GM23248 (cell line): ENCODE measurements at regions not wholly inside any gene's neighbourhood (a gene's known extent, or its start where the extent isn't known, plus 50 kb on each side); places are given as distances from the start of the nearest gene placed in this dataset.
A peak's percentile ranks its signal among the peaks of the same experiment; 100 is the strongest.

Experiments
- DNase-seq: peaks from one replicate; pipeline ENCODE4 v3.0.0-alpha.2; 2015
- H2AFZ ChIP-seq: fragments of 200-600 bp; sonication (generic); 2 replicates; pipeline ENCODE4 v1.6.1; 2016; ENCODE audit warnings: antibody characterized with exemption
- H3F3A ChIP-seq: fragments of 200-600 bp; sonication (generic); 2 replicates; pipeline ENCODE4 v1.6.1; 2016; ENCODE audit warnings: mild to moderate bottlenecking, antibody characterized with exemption, mixed run types; ENCODE audit not compliant: insufficient read depth
- H3K27ac ChIP-seq: fragments of 200-600 bp; sonication (generic); 2 replicates; pipeline ENCODE4 v1.5.1; 2016; ENCODE audit warnings: mild to moderate bottlenecking
- H3K27me3 ChIP-seq: fragments of 200-600 bp; sonication (generic); replicated peaks from 2 replicates; pipeline ENCODE4 v1.6.1; 2016; ENCODE audit warnings: mild to moderate bottlenecking; ENCODE audit not compliant: insufficient read depth
- H3K36me3 ChIP-seq: fragments of 200-600 bp; sonication (generic); 2 replicates; pipeline ENCODE4 v1.6.1; 2016; ENCODE audit warnings: low read depth, mild to moderate bottlenecking
- H3K4me1 ChIP-seq: fragments of 200-600 bp; sonication (generic); 2 replicates; pipeline ENCODE4 v1.6.1; 2016; ENCODE audit warnings: mild to moderate bottlenecking; ENCODE audit not compliant: insufficient read depth
- H3K4me2 ChIP-seq: fragments of 200-600 bp; sonication (generic); one replicate; pipeline ENCODE4 v1.6.1; 2016; ENCODE audit warnings: mild to moderate bottlenecking; ENCODE audit not compliant: unreplicated experiment
- H3K4me3 ChIP-seq: fragments of 200-600 bp; sonication (generic); 2 replicates; pipeline ENCODE4 v1.5.1; 2016; ENCODE audit warnings: mild to moderate bottlenecking
- H3K79me2 ChIP-seq: fragments of 200-600 bp; sonication (generic); 2 replicates; pipeline ENCODE4 v1.6.1; 2016; ENCODE audit warnings: mild to moderate bottlenecking; ENCODE audit not compliant: insufficient read depth
- H3K9ac ChIP-seq: fragments of 200-600 bp; sonication (generic); 2 replicates; pipeline ENCODE4 v1.6.1; 2016; ENCODE audit warnings: mild to moderate bottlenecking
- H3K9me2 ChIP-seq: fragments of 200-600 bp; sonication (generic); 2 replicates; pipeline ENCODE4 v1.6.1; 2016; ENCODE audit warnings: mixed run types, mild to moderate bottlenecking, moderate library complexity; ENCODE audit not compliant: insufficient read depth
- H3K9me3 ChIP-seq: fragments of 200-600 bp; sonication (generic); one replicate; pipeline ENCODE4 v1.6.1; 2017; ENCODE audit warnings: low read depth
- H4K20me1 ChIP-seq: fragments of 200-600 bp; sonication (generic); 2 replicates; pipeline ENCODE4 v1.6.0; 2016; ENCODE audit not compliant: insufficient read depth
- EZH2 ChIP-seq: fragments of 200-600 bp; sonication (generic); IDR thresholded peaks from 2 replicates; pipeline ENCODE4 v1.6.1; 2018; ENCODE audit warnings: antibody characterized with exemption, mild to moderate bottlenecking; ENCODE audit not compliant: insufficient read depth, poor library complexity, severe bottlenecking
- EZH2phosphoT487 ChIP-seq: fragments of 200-600 bp; sonication (generic); IDR thresholded peaks from 2 replicates; pipeline ENCODE4 v1.6.1; 2018; ENCODE audit warnings: antibody characterized with exemption, moderate library complexity, mild to moderate bottlenecking, low read depth; ENCODE audit not compliant: insufficient read depth
- WGBS, 2 experiments: methylation state at CpG; one replicate each; pipeline ENCODE4 v1.1.6; 2015 to 2017; ENCODE audit warnings: low lambda C conversion rate in 2 of 2, low coverage in 1 of 2; ENCODE audit errors: missing lambda C conversion rate in 2 of 2; 5-methylcytosine and 5-hydroxymethylcytosine counted together
- in situ Hi-C: fragments of 300-500 bp; cut with MboI; formaldehyde crosslinking; loops from 2 replicates; pipeline ENCODE4 v1.15.0; 2020

DNA sequence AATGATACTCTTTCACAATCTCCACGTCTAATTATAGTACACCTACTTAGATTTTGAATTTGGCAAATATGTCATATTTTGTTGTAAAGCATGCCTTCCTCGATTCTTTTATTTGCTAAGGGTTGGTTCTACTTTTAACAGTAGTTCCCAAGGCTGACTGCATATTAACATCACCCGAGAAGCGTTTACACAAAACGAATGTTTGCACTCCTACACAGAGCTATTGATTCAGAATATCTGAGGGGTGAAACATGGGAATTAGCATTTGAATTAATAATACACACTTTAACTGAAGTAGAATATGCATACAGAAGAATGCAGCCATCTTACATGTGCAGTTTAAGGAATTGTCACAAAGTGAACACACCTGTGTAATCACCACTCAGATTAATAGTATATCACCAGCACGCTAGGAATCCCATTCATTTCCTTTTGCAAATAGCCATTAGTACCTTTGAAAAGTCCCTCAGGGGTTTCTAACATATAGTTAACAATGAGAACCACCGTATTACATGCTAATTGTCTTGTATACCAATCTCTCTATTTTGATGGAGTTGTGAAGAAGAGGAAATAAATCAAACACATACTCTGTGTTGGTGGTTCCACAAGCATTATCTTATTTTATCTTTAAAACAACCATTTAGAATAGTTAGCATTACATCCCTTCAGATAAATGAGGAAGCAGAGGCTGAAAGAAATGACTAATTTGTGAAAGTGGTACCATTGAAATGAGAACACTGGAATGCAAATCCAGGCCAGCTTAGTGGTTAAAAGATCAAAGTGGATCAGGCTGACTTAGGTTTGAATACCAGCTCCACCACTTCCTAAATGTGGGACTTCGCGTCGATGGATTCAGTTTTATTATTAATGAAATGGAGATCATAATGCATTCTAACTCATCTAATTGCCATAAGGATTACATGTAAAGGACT, 317.6 kb downstream of the HDGFL1 start:
- H3K79me2 ChIP-seq, result no peaks in the 10 kb centered on the region
- H3K4me2 ChIP-seq, result no peak overlapping the region
- in situ Hi-C loops, result no loop called here
- no peak overlapping the region for H3K4me3 ChIP-seq
- H4K20me1 ChIP-seq, result no peaks in the 10 kb centered on the region
- H3K9ac ChIP-seq, result no peak overlapping the region
- no peaks in the 10 kb centered on the region for H3K27me3 ChIP-seq
- no peaks in the 10 kb centered on the region for H3K9me2 ChIP-seq
- H3F3A ChIP-seq, result peaks cover 15% of the 10 kb centered on the region
- H3K27ac ChIP-seq, result no peak overlapping the region
- peak; percentile 48 for DNase-seq
- no peak overlapping the region for H2AFZ ChIP-seq
- WGBS, 2 experiments, result 90 to 91% methylated on average over 10 of the region's 10 CpGs
- no peak for TF ChIP-seq EZH2
- no peak for TF ChIP-seq EZH2phosphoT487
- H3K36me3 ChIP-seq, result no peaks in the 10 kb centered on the region
- no peaks in the 10 kb centered on the region for H3K9me3 ChIP-seq
- H3K4me1 ChIP-seq, result peaks cover 30% of the 10 kb centered on the region

DNA sequence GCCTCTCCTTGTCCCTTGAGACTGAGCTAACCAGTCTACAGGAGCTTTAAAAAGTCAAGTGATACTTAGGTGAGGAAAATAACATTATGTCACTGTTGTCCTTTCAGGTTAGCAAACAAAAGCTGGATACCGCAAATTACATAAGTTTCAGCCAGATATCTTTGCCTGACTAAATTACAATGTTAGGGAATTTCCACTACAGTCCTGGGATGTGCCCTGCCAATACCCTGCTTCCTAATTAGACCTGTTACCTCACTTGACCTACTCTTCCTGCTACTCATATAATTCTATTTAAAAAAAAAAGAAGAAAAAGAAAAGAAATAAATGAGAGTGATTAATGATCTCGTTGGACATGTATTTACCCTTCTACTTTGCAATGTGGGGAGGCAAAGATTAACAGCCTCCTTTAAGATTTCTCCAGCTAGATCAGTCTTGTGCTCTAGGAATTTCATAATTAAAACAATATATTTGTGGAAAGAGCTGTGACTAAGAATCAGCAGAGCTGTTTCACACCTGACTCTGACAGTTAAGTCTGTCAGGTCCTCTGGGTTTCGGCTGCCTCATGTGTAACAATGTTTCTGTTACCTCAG, 318.9 kb downstream of the HDGFL1 start:
- Histone ChIP-seq H3F3A (peaks cover 21% of the 10 kb centered on the region; the same call in 1 of the 2 replicates), H3K79me2 (no peaks in the 10 kb centered on the region), H3K4me1 (peaks cover 29% of the 10 kb centered on the region), H3K9me3 (no peaks in the 10 kb centered on the region), H3K27me3 (no peaks in the 10 kb centered on the region), H3K36me3 (no peaks in the 10 kb centered on the region), H4K20me1 (no peaks in the 10 kb centered on the region), H3K9ac (no peak overlapping the region), H3K4me3 (no peak overlapping the region), H3K9me2 (no peaks in the 10 kb centered on the region), H3K4me2 (no peak overlapping the region), H3K27ac (no peak overlapping the region), H2AFZ (no peak overlapping the region)
- TF ChIP-seq EZH2phosphoT487, result no peak
- no peak for TF ChIP-seq EZH2
- no peak for DNase-seq
- WGBS, 2 experiments, result 65 to 70% methylated on average over 3 of the region's 3 CpGs
- in situ Hi-C loops, result no loop called here

GRCh38 chr6:22891934-22892333, 322.6 kb downstream of the HDGFL1 start:
- no peaks in the 10 kb centered on the region for H3K9me3 ChIP-seq
- H3K4me3 ChIP-seq, result no peak overlapping the region
- H3K4me2 ChIP-seq, result peak overlapping the region; percentile 50
- peaks cover 17% of the 10 kb centered on the region; the same call in 1 of the 2 replicates for H3F3A ChIP-seq
- no peaks in the 10 kb centered on the region for H3K79me2 ChIP-seq
- DNase-seq, result no peak
- no peaks in the 10 kb centered on the region for H4K20me1 ChIP-seq
- peaks cover 25% of the 10 kb centered on the region for H3K4me1 ChIP-seq
- TF ChIP-seq EZH2phosphoT487 (no peak), EZH2 (no peak)
- H3K9ac ChIP-seq, result 0 out of 2 replicates have a peak overlapping the region, but pooled peaks have one; percentile 23
- 91 to 94% methylated on average over 4 of the region's 4 CpGs for WGBS, 2 experiments
- in situ Hi-C loops, result no loop called here
- peak overlapping the region; percentile 52; the same call in 1 of the 2 replicates for H2AFZ ChIP-seq
- H3K36me3 ChIP-seq, result no peaks in the 10 kb centered on the region
- peak overlapping the region; percentile 75 for H3K27ac ChIP-seq
- H3K9me2 ChIP-seq, result no peaks in the 10 kb centered on the region
- no peaks in the 10 kb centered on the region for H3K27me3 ChIP-seq

GRCh38 chr6:22892452-22892851, 323.1 kb downstream of the HDGFL1 start:
- H3K27ac ChIP-seq, result peak overlapping the region; percentile 75
- H3K9me2 ChIP-seq, result no peaks in the 10 kb centered on the region
- H3K4me2 ChIP-seq, result peak overlapping the region; percentile 50
- no peaks in the 10 kb centered on the region for H3K27me3 ChIP-seq
- peak overlapping the region; percentile 52; the same call in 1 of the 2 replicates for H2AFZ ChIP-seq
- no peaks in the 10 kb centered on the region for H3K36me3 ChIP-seq
- no peak overlapping the region for H3K4me3 ChIP-seq
- WGBS, 2 experiments, result 0 to 2% methylated on average over 2 of the region's 2 CpGs
- TF ChIP-seq EZH2phosphoT487 (no peak), EZH2 (no peak)
- H3K4me1 ChIP-seq, result peaks cover 20% of the 10 kb centered on the region
- H3K9ac ChIP-seq, result 0 out of 2 replicates have a peak overlapping the region, but pooled peaks have one; percentile 23
- H4K20me1 ChIP-seq, result no peaks in the 10 kb centered on the region
- H3F3A ChIP-seq, result peaks cover 12% of the 10 kb centered on the region; the same call in 1 of the 2 replicates
- no peaks in the 10 kb centered on the region for H3K9me3 ChIP-seq
- in situ Hi-C loops, result no loop called here
- H3K79me2 ChIP-seq, result no peaks in the 10 kb centered on the region
- DNase-seq, result peak; percentile 95
